Medulla oblongata (tissue), 1 donor: ENCODE measurements at regions not wholly inside any gene's neighbourhood (a gene's known extent, or its start where the extent isn't known, plus 50 kb on each side); places are given as distances from the start of the nearest gene placed in this dataset.
"Not testable (repeated sequence)": the region's sequence is repeated elsewhere in the genome, so short reads cannot be mapped to it uniquely, and the experiment has no call there.

Experiments
- DNase-seq: peaks from one replicate; pipeline ENCODE4 v3.0.0-alpha.2; 2015; ENCODE audit errors: extremely low spot score

GRCh38 chr6:153412519-153412918 lies 281.4 kb upstream of the RGS17 start:
- DNase-seq = no peak

GRCh38 chr6:153411070-153411648 lies 280.1 kb upstream of the RGS17 start:
- no peak for DNase-seq

- DNase-seq = no peak
These were observed 274.8 kb upstream of the RGS17 start for GRCh38 chr6:153405931-153406330.

GRCh38 chr6:153401751-153402150 lies 270.7 kb upstream of the RGS17 start:
- no peak for DNase-seq

GRCh38 chr6:153392156-153392555 lies 261.1 kb upstream of the RGS17 start:
- DNase-seq = no peak

GRCh38 chr6:153373869-153374268 lies 242.8 kb upstream of the RGS17 start:
- DNase-seq = no peak

- no peak for DNase-seq
These were observed 237.0 kb upstream of the RGS17 start for GRCh38 chr6:153368131-153368530.

GRCh38 chr6:153367021-153367420 lies 235.9 kb upstream of the RGS17 start:
- no peak for DNase-seq

GRCh38 chr6:153357391-153357790 lies 226.3 kb upstream of the RGS17 start:
- DNase-seq = no peak

- DNase-seq = no peak
These were observed 209.5 kb upstream of the RGS17 start for GRCh38 chr6:153340568-153340967.

GRCh38 chr6:153334121-153334520 lies 203.0 kb upstream of the RGS17 start:
- DNase-seq = no peak

- DNase-seq = not testable (repeated sequence)
These were observed 200.1 kb upstream of the RGS17 start for GRCh38 chr6:153331221-153331620.

GRCh38 chr6:153328194-153328593 lies 197.1 kb upstream of the RGS17 start:
- no peak for DNase-seq

- no peak for DNase-seq
These were observed 194.6 kb upstream of the RGS17 start for GRCh38 chr6:153325661-153326060.

- DNase-seq = peak; percentile 36
These were observed 181.6 kb upstream of the RGS17 start for GRCh38 chr6:153312634-153313033.

- DNase-seq = no peak
These were observed 178.6 kb upstream of the RGS17 start for GRCh38 chr6:153309651-153310050.

GRCh38 chr6:153302133-153302532 lies 171.1 kb upstream of the RGS17 start:
- no peak for DNase-seq

GRCh38 chr6:153301602-153302001 lies 170.5 kb upstream of the RGS17 start:
- no peak for DNase-seq

- DNase-seq = not testable (repeated sequence)
These were observed 151.4 kb upstream of the RGS17 start for GRCh38 chr6:153282456-153282855.

GRCh38 chr6:153275997-153276396 lies 144.9 kb upstream of the RGS17 start:
- no peak for DNase-seq

GRCh38 chr6:153272201-153272980 lies 141.3 kb upstream of the RGS17 start:
- DNase-seq = no peak

- no peak for DNase-seq
These were observed 132.4 kb upstream of the RGS17 start for GRCh38 chr6:153263489-153263888.

GRCh38 chr6:153251326-153251725 lies 120.2 kb upstream of the RGS17 start:
- DNase-seq = no peak

GRCh38 chr6:153237670-153238069 lies 106.6 kb upstream of the RGS17 start:
- DNase-seq = no peak
